ENCODE measurements at regions not wholly inside any gene's neighbourhood (a gene's known extent, or its start where the extent isn't known, plus 50 kb on each side); places are given as distances from the start of the nearest gene placed in this dataset.
"Not testable (repeated sequence)": the region's sequence is repeated elsewhere in the genome, so short reads cannot be mapped to it uniquely, and the experiment has no call there.

- H3K36me3 ChIP-seq (ENCODE audit: control insufficient read depth, insufficient read depth, low read length), result no peaks in the 10 kb centered on the region
- H3K27me3 ChIP-seq (ENCODE audit: control insufficient read depth, insufficient read depth, low read length), result no peaks in the 10 kb centered on the region
- H3K4me3 ChIP-seq (ENCODE audit: low read depth, low read length), result no peak overlapping the region
- no peaks in the 10 kb centered on the region for H3K9me3 ChIP-seq (ENCODE audit: control insufficient read depth, insufficient read depth, low read length)
- no peak overlapping the region for H3K9ac ChIP-seq (ENCODE audit: low read depth, low read length)
- H3K4me1 ChIP-seq (ENCODE audit: control insufficient read depth, insufficient read depth, low read length), result no peaks in the 10 kb centered on the region
Measured at GRCh38 chr4:116197317-116197809, 888.0 kb downstream of the TRAM1L1 start.

GRCh38 chr4:116183241-116183640 lies 902.1 kb downstream of the TRAM1L1 start:
- H3K4me3 ChIP-seq (ENCODE audit: low read depth, low read length), result no peak overlapping the region
- H3K27me3 ChIP-seq (ENCODE audit: control insufficient read depth, insufficient read depth, low read length), result no peaks in the 10 kb centered on the region
- no peaks in the 10 kb centered on the region for H3K36me3 ChIP-seq (ENCODE audit: control insufficient read depth, insufficient read depth, low read length)
- no peak overlapping the region for H3K9ac ChIP-seq (ENCODE audit: low read depth, low read length)
- no peaks in the 10 kb centered on the region for H3K9me3 ChIP-seq (ENCODE audit: control insufficient read depth, insufficient read depth, low read length)
- H3K4me1 ChIP-seq (ENCODE audit: control insufficient read depth, insufficient read depth, low read length), result no peaks in the 10 kb centered on the region

- H3K36me3 ChIP-seq (ENCODE audit: control insufficient read depth, insufficient read depth, low read length), result no peaks in the 10 kb centered on the region
- H3K27me3 ChIP-seq (ENCODE audit: control insufficient read depth, insufficient read depth, low read length), result no peaks in the 10 kb centered on the region
- no peaks in the 10 kb centered on the region for H3K9me3 ChIP-seq (ENCODE audit: control insufficient read depth, insufficient read depth, low read length)
- H3K4me3 ChIP-seq (ENCODE audit: low read depth, low read length), result no peak overlapping the region
- no peaks in the 10 kb centered on the region for H3K4me1 ChIP-seq (ENCODE audit: control insufficient read depth, insufficient read depth, low read length)
- no peak overlapping the region for H3K9ac ChIP-seq (ENCODE audit: low read depth, low read length)
Measured at GRCh38 chr4:116180157-116180601, 905.2 kb downstream of the TRAM1L1 start.

- H3K9me3 ChIP-seq (ENCODE audit: control insufficient read depth, insufficient read depth, low read length); H3K4me3 ChIP-seq (ENCODE audit: low read depth, low read length); H3K27me3 ChIP-seq (ENCODE audit: control insufficient read depth, insufficient read depth, low read length); H3K9ac ChIP-seq (ENCODE audit: low read depth, low read length); H3K36me3 ChIP-seq (ENCODE audit: control insufficient read depth, insufficient read depth, low read length); H3K4me1 ChIP-seq (ENCODE audit: control insufficient read depth, insufficient read depth, low read length): not testable (repeated sequence)
Measured at GRCh38 chr4:116151371-116151770, 934.0 kb downstream of the TRAM1L1 start.

- no peaks in the 10 kb centered on the region for H3K9me3 ChIP-seq (ENCODE audit: control insufficient read depth, insufficient read depth, low read length)
- peaks cover 4% of the 10 kb centered on the region for H3K4me1 ChIP-seq (ENCODE audit: control insufficient read depth, insufficient read depth, low read length)
- no peak overlapping the region for H3K9ac ChIP-seq (ENCODE audit: low read depth, low read length)
- no peak overlapping the region for H3K4me3 ChIP-seq (ENCODE audit: low read depth, low read length)
- H3K36me3 ChIP-seq (ENCODE audit: control insufficient read depth, insufficient read depth, low read length), result no peaks in the 10 kb centered on the region
- no peaks in the 10 kb centered on the region for H3K27me3 ChIP-seq (ENCODE audit: control insufficient read depth, insufficient read depth, low read length)
Measured at GRCh38 chr4:116150152-116150551, 935.2 kb downstream of the TRAM1L1 start.

GRCh38 chr4:116143198-116143597 lies 942.2 kb downstream of the TRAM1L1 start:
- Histone ChIP-seq H3K9ac (ENCODE audit: low read depth, low read length) (no peak overlapping the region), H3K9me3 (ENCODE audit: control insufficient read depth, insufficient read depth, low read length) (no peaks in the 10 kb centered on the region), H3K27me3 (ENCODE audit: control insufficient read depth, insufficient read depth, low read length) (no peaks in the 10 kb centered on the region), H3K36me3 (ENCODE audit: control insufficient read depth, insufficient read depth, low read length) (no peaks in the 10 kb centered on the region), H3K4me3 (ENCODE audit: low read depth, low read length) (no peak overlapping the region), H3K4me1 (ENCODE audit: control insufficient read depth, insufficient read depth, low read length) (no peaks in the 10 kb centered on the region)

- Histone ChIP-seq H3K27me3 (ENCODE audit: control insufficient read depth, insufficient read depth, low read length) (no peaks in the 10 kb centered on the region), H3K4me3 (ENCODE audit: low read depth, low read length) (no peak overlapping the region), H3K4me1 (ENCODE audit: control insufficient read depth, insufficient read depth, low read length) (no peaks in the 10 kb centered on the region), H3K36me3 (ENCODE audit: control insufficient read depth, insufficient read depth, low read length) (no peaks in the 10 kb centered on the region), H3K9me3 (ENCODE audit: control insufficient read depth, insufficient read depth, low read length) (no peaks in the 10 kb centered on the region), H3K9ac (ENCODE audit: low read depth, low read length) (no peak overlapping the region)
Measured at GRCh38 chr4:116132946-116133345, 952.4 kb downstream of the TRAM1L1 start.

GRCh38 chr4:116126794-116127193 lies 958.6 kb downstream of the TRAM1L1 start:
- Histone ChIP-seq H3K27me3 (ENCODE audit: control insufficient read depth, insufficient read depth, low read length) (no peaks in the 10 kb centered on the region), H3K9me3 (ENCODE audit: control insufficient read depth, insufficient read depth, low read length) (no peaks in the 10 kb centered on the region), H3K36me3 (ENCODE audit: control insufficient read depth, insufficient read depth, low read length) (no peaks in the 10 kb centered on the region), H3K4me1 (ENCODE audit: control insufficient read depth, insufficient read depth, low read length) (no peaks in the 10 kb centered on the region), H3K9ac (ENCODE audit: low read depth, low read length) (no peak overlapping the region), H3K4me3 (ENCODE audit: low read depth, low read length) (no peak overlapping the region)

GRCh38 chr4:116122124-116122523 lies 963.3 kb downstream of the TRAM1L1 start:
- no peak overlapping the region for H3K9ac ChIP-seq (ENCODE audit: low read depth, low read length)
- H3K27me3 ChIP-seq (ENCODE audit: control insufficient read depth, insufficient read depth, low read length), result no peaks in the 10 kb centered on the region
- H3K9me3 ChIP-seq (ENCODE audit: control insufficient read depth, insufficient read depth, low read length), result no peaks in the 10 kb centered on the region
- no peak overlapping the region for H3K4me3 ChIP-seq (ENCODE audit: low read depth, low read length)
- H3K36me3 ChIP-seq (ENCODE audit: control insufficient read depth, insufficient read depth, low read length), result no peaks in the 10 kb centered on the region
- H3K4me1 ChIP-seq (ENCODE audit: control insufficient read depth, insufficient read depth, low read length), result no peaks in the 10 kb centered on the region

- H3K27me3 ChIP-seq (ENCODE audit: control insufficient read depth, insufficient read depth, low read length), result no peaks in the 10 kb centered on the region
- H3K4me3 ChIP-seq (ENCODE audit: low read depth, low read length), result no peak overlapping the region
- no peak overlapping the region for H3K9ac ChIP-seq (ENCODE audit: low read depth, low read length)
- no peaks in the 10 kb centered on the region for H3K36me3 ChIP-seq (ENCODE audit: control insufficient read depth, insufficient read depth, low read length)
- H3K9me3 ChIP-seq (ENCODE audit: control insufficient read depth, insufficient read depth, low read length), result no peaks in the 10 kb centered on the region
- no peaks in the 10 kb centered on the region for H3K4me1 ChIP-seq (ENCODE audit: control insufficient read depth, insufficient read depth, low read length)
Measured at GRCh38 chr4:116118221-116118620, 967.2 kb downstream of the TRAM1L1 start.

GRCh38 chr4:116112861-116113260 lies 972.5 kb downstream of the TRAM1L1 start:
- not testable (repeated sequence) for H3K4me1 ChIP-seq (ENCODE audit: control insufficient read depth, insufficient read depth, low read length); H3K4me3 ChIP-seq (ENCODE audit: low read depth, low read length); H3K27me3 ChIP-seq (ENCODE audit: control insufficient read depth, insufficient read depth, low read length); H3K9me3 ChIP-seq (ENCODE audit: control insufficient read depth, insufficient read depth, low read length); H3K9ac ChIP-seq (ENCODE audit: low read depth, low read length); H3K36me3 ChIP-seq (ENCODE audit: control insufficient read depth, insufficient read depth, low read length)

GRCh38 chr4:116110713-116111112 lies 974.7 kb downstream of the TRAM1L1 start:
- Histone ChIP-seq H3K36me3 (ENCODE audit: control insufficient read depth, insufficient read depth, low read length) (no peaks in the 10 kb centered on the region), H3K4me3 (ENCODE audit: low read depth, low read length) (no peak overlapping the region), H3K9me3 (ENCODE audit: control insufficient read depth, insufficient read depth, low read length) (no peaks in the 10 kb centered on the region), H3K4me1 (ENCODE audit: control insufficient read depth, insufficient read depth, low read length) (no peaks in the 10 kb centered on the region), H3K27me3 (ENCODE audit: control insufficient read depth, insufficient read depth, low read length) (no peaks in the 10 kb centered on the region), H3K9ac (ENCODE audit: low read depth, low read length) (no peak overlapping the region)

- Histone ChIP-seq H3K36me3 (ENCODE audit: control insufficient read depth, insufficient read depth, low read length) (no peaks in the 10 kb centered on the region), H3K9ac (ENCODE audit: low read depth, low read length) (no peak overlapping the region), H3K9me3 (ENCODE audit: control insufficient read depth, insufficient read depth, low read length) (no peaks in the 10 kb centered on the region), H3K4me3 (ENCODE audit: low read depth, low read length) (no peak overlapping the region), H3K27me3 (ENCODE audit: control insufficient read depth, insufficient read depth, low read length) (no peaks in the 10 kb centered on the region), H3K4me1 (ENCODE audit: control insufficient read depth, insufficient read depth, low read length) (no peaks in the 10 kb centered on the region)
Measured at GRCh38 chr4:116108606-116109005, 976.8 kb downstream of the TRAM1L1 start.

All from iPS-15b (cell line).